Neuronal stem cell (in vitro differentiated cells): ENCODE measurements at regions not wholly inside any gene's neighbourhood (a gene's known extent, or its start where the extent isn't known, plus 50 kb on each side); places are given as distances from the start of the nearest gene placed in this dataset.
"Not testable (repeated sequence)": the region's sequence is repeated elsewhere in the genome, so short reads cannot be mapped to it uniquely, and the experiment has no call there.

Source experiments
- DNase-seq: peaks from one replicate; pipeline ENCODE4 v3.0.0-alpha.2; 2013; ENCODE audit warnings: low spot score
- H2AFZ ChIP-seq: one replicate; pipeline ENCODE4 v1.6.1; 2013; ENCODE audit warnings: mild to moderate bottlenecking, low read length, inconsistent platforms
- H2AK5ac ChIP-seq: 2 replicates; pipeline ENCODE4 v1.6.1; 2013; ENCODE audit warnings: low read depth, mild to moderate bottlenecking, inconsistent platforms, low read length, moderate library complexity, mixed read lengths
- H2BK120ac ChIP-seq: 2 replicates; pipeline ENCODE4 v1.6.1; 2013; ENCODE audit warnings: low read depth, mild to moderate bottlenecking, inconsistent platforms, low read length, moderate library complexity, mixed read lengths
- H2BK12ac ChIP-seq: one replicate; pipeline ENCODE4 v1.6.1; 2013; ENCODE audit warnings: low read length, inconsistent platforms
- H2BK15ac ChIP-seq: 2 replicates; pipeline ENCODE4 v1.6.1; 2013; ENCODE audit warnings: mild to moderate bottlenecking, low read length, inconsistent platforms, mixed read lengths
- H2BK5ac ChIP-seq: one replicate; pipeline ENCODE4 v1.6.1; 2013; ENCODE audit warnings: inconsistent platforms, mild to moderate bottlenecking, low read length, moderate library complexity
- H3K14ac ChIP-seq: one replicate; pipeline ENCODE4 v1.6.1; 2013; ENCODE audit warnings: low read length, inconsistent platforms
- H3K18ac ChIP-seq: 2 replicates; pipeline ENCODE4 v1.6.1; 2013; ENCODE audit warnings: low read length, inconsistent platforms
- H3K23ac ChIP-seq: 2 replicates; pipeline ENCODE4 v1.6.1; 2013; ENCODE audit warnings: low read depth, mild to moderate bottlenecking, mixed read lengths, low read length, inconsistent platforms; ENCODE audit not compliant: poor library complexity
- H3K27ac ChIP-seq: replicated peaks from 3 replicates; pipeline ENCODE4 v1.5.1; 2013; ENCODE audit warnings: low read length, inconsistent platforms
- H3K27me3 ChIP-seq, 3 experiments: 2 replicates each; pipeline ENCODE4 v1.6.1; 2013; ENCODE audit warnings: low read length in 3 of 3, mild to moderate bottlenecking in 2 of 3, inconsistent platforms in 1 of 3, low read depth in 1 of 3, mixed read lengths in 1 of 3, moderate library complexity in 1 of 3; ENCODE audit not compliant: control insufficient read depth in 3 of 3, insufficient read depth in 3 of 3
- H3K36me3 ChIP-seq, 2 donors: replicated peaks in 1 of 2; 2 replicates each; pipeline ENCODE4 v1.6.1; 2013; ENCODE audit warnings: low read length in 2 of 2; ENCODE audit not compliant: control insufficient read depth in 2 of 2, insufficient read depth in 2 of 2
- H3K4ac ChIP-seq: 2 replicates; pipeline ENCODE4 v1.6.1; 2013; ENCODE audit warnings: inconsistent platforms, mild to moderate bottlenecking, low read length, moderate library complexity
- H3K4me1 ChIP-seq, 2 donors: 1 replicate in 1 of 2; 2 replicates in 1 of 2; pipeline ENCODE4 v1.6.1; 2013; ENCODE audit warnings: low read length in 2 of 2, low read depth in 1 of 2; ENCODE audit not compliant: control insufficient read depth in 2 of 2, insufficient read depth in 1 of 2
- H3K4me2 ChIP-seq: one replicate; pipeline ENCODE4 v1.6.1; 2013; ENCODE audit warnings: mild to moderate bottlenecking, low read length, inconsistent platforms; ENCODE audit not compliant: insufficient read depth, poor library complexity, severe bottlenecking
- H3K4me3 ChIP-seq, 2 donors: 2 replicates each; pipeline ENCODE4 v1.5.1; 2013; ENCODE audit warnings: low read length in 2 of 2, mild to moderate bottlenecking in 2 of 2, inconsistent platforms in 1 of 2, moderate library complexity in 1 of 2
- H3K79me1 ChIP-seq: one replicate; pipeline ENCODE4 v1.6.1; 2013; ENCODE audit warnings: low read depth, mild to moderate bottlenecking, inconsistent platforms, low read length, moderate library complexity
- H3K9ac ChIP-seq: one replicate; pipeline ENCODE4 v1.6.1; 2013; ENCODE audit warnings: mild to moderate bottlenecking, low read depth, low read length, inconsistent platforms; ENCODE audit not compliant: poor library complexity
- H3K9me3 ChIP-seq, 2 donors: replicated peaks in 1 of 2; 2 replicates each; pipeline versions ENCODE3 to v1.6.1; 2013; ENCODE audit warnings: low read length in 2 of 2, mild to moderate bottlenecking in 2 of 2, inconsistent platforms in 1 of 2, low read depth in 1 of 2, mixed read lengths in 1 of 2, moderate library complexity in 1 of 2; ENCODE audit not compliant: control insufficient read depth in 2 of 2, insufficient read depth in 1 of 2
- H4K8ac ChIP-seq: one replicate; pipeline ENCODE4 v1.6.1; 2013; ENCODE audit warnings: low read depth, mild to moderate bottlenecking, inconsistent platforms, low read length, moderate library complexity
- H4K91ac ChIP-seq: one replicate; pipeline ENCODE4 v1.6.1; 2013; ENCODE audit warnings: low read length, low read depth, mild to moderate bottlenecking, inconsistent platforms; ENCODE audit not compliant: poor library complexity
- WGBS, 2 donors: extraction: QIAGEN DNeasy Blood & Tissue Kit; methylation state at CpG; one replicate each; pipeline ENCODE4 v1.1.7; 2013; ENCODE audit warnings: missing lambda C conversion rate in 2 of 2, mixed read lengths in 1 of 2; ENCODE audit not compliant: insufficient read length in 2 of 2, insufficient replicate concordance in 1 of 2; ENCODE audit errors: extremely low coverage in 2 of 2; 5-methylcytosine and 5-hydroxymethylcytosine counted together

DNA sequence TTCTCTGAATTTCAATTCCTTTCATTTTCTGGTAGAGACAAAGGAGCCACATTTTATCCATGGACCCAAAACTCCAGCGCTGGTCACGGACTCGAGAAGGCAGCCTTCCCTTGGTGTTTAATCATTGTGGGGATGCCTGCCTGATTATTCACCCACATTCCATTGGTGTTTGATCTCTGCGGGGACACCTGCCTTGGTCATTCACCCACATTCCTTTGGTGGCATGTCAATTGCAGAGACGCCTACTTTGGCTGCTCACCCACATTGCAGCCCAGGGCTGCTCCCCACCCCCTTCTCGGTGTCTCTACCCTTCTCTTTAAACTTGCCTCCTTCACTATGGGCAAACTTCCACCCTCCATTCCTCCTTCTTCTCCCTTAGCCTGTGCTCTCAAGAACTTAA, 780.7 kb upstream of the POU3F4 start:
- peaks cover 0 to 14% of the 10 kb centered on the region in 2 donors for H3K4me1 ChIP-seq
- not testable (repeated sequence) for H3K14ac ChIP-seq, H2BK120ac ChIP-seq, DNase-seq, H3K27ac ChIP-seq, H3K9ac ChIP-seq, H3K9me3 ChIP-seq, H4K91ac ChIP-seq, H2BK15ac ChIP-seq, H3K36me3 ChIP-seq, H3K4ac ChIP-seq, H2BK5ac ChIP-seq, H4K8ac ChIP-seq, H2BK12ac ChIP-seq, H3K4me3 ChIP-seq, H3K4me2 ChIP-seq, H2AK5ac ChIP-seq, H3K79me1 ChIP-seq, H3K27me3 ChIP-seq, H3K23ac ChIP-seq, H3K18ac ChIP-seq, H2AFZ ChIP-seq
- WGBS, 2 donors: no CpG with 5 or more reads among the region's 6 CpGs

DNA sequence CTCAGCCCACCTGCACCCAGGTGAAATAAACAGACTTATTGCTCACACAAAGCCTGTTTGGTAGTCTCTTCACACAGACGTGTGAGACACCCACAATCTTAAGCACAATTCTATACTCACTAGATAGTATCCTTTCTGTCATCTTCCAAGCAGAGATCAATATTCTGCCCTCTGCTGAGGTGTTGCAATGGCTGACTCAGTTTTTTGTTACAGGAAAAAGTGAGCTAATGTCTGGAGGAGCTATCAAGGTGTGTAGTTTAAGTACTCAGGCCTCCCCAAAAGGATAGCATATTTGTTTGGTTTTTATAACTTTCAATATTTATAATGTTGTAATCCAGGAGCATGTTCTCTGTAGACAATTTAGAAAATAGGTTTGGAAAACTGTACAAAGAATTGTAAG, 775.2 kb upstream of the POU3F4 start:
- WGBS, 2 donors: no CpG with 5 or more reads among the region's 1 CpG
- no peak overlapping the region for H3K23ac ChIP-seq
- no peak overlapping the region for H3K18ac ChIP-seq
- no peak overlapping the region for H2BK5ac ChIP-seq
- H3K4me2 ChIP-seq: no peak overlapping the region
- H3K14ac ChIP-seq: no peak overlapping the region
- no peak overlapping the region for H4K91ac ChIP-seq
- no peak overlapping the region for H4K8ac ChIP-seq
- no peak overlapping the region for H2AK5ac ChIP-seq
- DNase-seq: no peak
- H3K9ac ChIP-seq: no peak overlapping the region
- H3K4me1 ChIP-seq: no peaks in the 10 kb centered on the region
- no peak overlapping the region for H3K27ac ChIP-seq
- H2AFZ ChIP-seq: no peak overlapping the region
- no peaks in the 10 kb centered on the region for H3K79me1 ChIP-seq
- no peak overlapping the region for H2BK120ac ChIP-seq
- H3K4me3 ChIP-seq: no peak overlapping the region
- H3K9me3 ChIP-seq: no peaks in the 10 kb centered on the region
- no peaks in the 10 kb centered on the region for H3K36me3 ChIP-seq
- H2BK12ac ChIP-seq: no peak overlapping the region
- no peaks in the 10 kb centered on the region for H3K27me3 ChIP-seq
- no peak overlapping the region for H3K4ac ChIP-seq
- H2BK15ac ChIP-seq: no peak overlapping the region

DNA sequence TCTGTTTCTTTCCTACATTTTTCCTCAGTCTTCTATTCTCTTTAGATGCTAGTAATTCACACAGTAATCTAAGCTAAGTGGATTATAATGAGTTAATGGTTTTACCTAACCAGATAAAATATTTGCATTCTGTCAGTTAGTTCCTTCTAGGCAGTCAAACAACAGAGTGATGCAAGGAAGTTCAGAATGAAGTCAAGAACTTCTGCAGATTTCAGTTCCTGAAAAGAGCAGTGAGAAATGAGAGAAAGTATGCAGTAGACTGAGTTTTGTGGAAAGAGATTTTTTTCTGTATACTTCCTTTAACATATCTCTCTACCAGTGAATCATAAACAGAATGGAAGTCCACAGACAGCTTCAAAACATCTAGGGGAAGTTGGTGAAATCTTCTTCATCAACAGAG, 774.0 kb upstream of the POU3F4 start:
- no peak overlapping the region for H3K27ac ChIP-seq
- no peak overlapping the region for H3K14ac ChIP-seq
- no peak overlapping the region for H3K23ac ChIP-seq
- H2AFZ ChIP-seq: no peak overlapping the region
- no peaks in the 10 kb centered on the region for H3K9me3 ChIP-seq
- no peaks in the 10 kb centered on the region for H3K79me1 ChIP-seq
- no peak overlapping the region for H3K4me3 ChIP-seq
- no peak overlapping the region for H4K91ac ChIP-seq
- H3K9ac ChIP-seq: no peak overlapping the region
- H3K4ac ChIP-seq: no peak overlapping the region
- no peak overlapping the region for H2BK5ac ChIP-seq
- no peak for DNase-seq
- H3K36me3 ChIP-seq: no peaks in the 10 kb centered on the region
- H2BK15ac ChIP-seq: no peak overlapping the region
- H4K8ac ChIP-seq: no peak overlapping the region
- H2BK12ac ChIP-seq: no peak overlapping the region
- no peak overlapping the region for H3K18ac ChIP-seq
- H2AK5ac ChIP-seq: no peak overlapping the region
- no peaks in the 10 kb centered on the region for H3K27me3 ChIP-seq
- no peaks in the 10 kb centered on the region for H3K4me1 ChIP-seq
- no peak overlapping the region for H3K4me2 ChIP-seq
- H2BK120ac ChIP-seq: no peak overlapping the region

DNA sequence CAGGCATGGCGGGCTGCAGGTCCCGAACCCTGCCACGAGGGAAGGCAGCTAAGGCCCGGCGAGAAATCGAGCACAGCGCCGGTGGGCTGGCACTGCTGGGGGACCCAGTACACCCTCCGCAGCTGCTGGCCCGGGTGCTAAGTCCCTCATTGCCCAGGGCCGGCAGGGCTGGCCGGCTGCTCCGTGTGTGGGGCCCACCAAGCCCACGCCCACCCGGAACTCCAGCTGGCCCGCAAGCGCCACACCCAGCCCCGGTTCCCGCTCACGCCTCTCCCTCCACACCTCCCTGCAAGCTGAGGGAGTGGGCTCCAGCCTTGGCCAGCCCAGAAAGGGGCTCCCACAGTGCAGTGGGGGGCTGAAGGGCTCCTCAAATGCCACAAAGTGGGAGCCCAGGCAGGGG, 769.8 kb upstream of the POU3F4 start:
- H2BK5ac ChIP-seq, DNase-seq, H3K36me3 ChIP-seq, H3K4me2 ChIP-seq, H2AFZ ChIP-seq, H3K14ac ChIP-seq, H3K4me1 ChIP-seq, H2BK120ac ChIP-seq, H3K4ac ChIP-seq, H4K8ac ChIP-seq, H3K79me1 ChIP-seq, H2BK12ac ChIP-seq, H4K91ac ChIP-seq, H3K27me3 ChIP-seq, H3K27ac ChIP-seq, H3K9ac ChIP-seq, H3K23ac ChIP-seq, H3K9me3 ChIP-seq, H3K4me3 ChIP-seq, H2BK15ac ChIP-seq, H2AK5ac ChIP-seq, H3K18ac ChIP-seq: not testable (repeated sequence)
- WGBS, 2 donors: no CpG with 5 or more reads among the region's 20 CpGs
